Fibroblast of skin of abdomen (primary cell): ENCODE measurements at regions not wholly inside any gene's neighbourhood (a gene's known extent, or its start where the extent isn't known, plus 50 kb on each side); places are given as distances from the start of the nearest gene placed in this dataset.
"Not testable (repeated sequence)": the region's sequence is repeated elsewhere in the genome, so short reads cannot be mapped to it uniquely, and the experiment has no call there.

Source experiments
- DNase-seq: peaks from one replicate; pipeline ENCODE4 v3.0.0-alpha.2; 2013

DNA sequence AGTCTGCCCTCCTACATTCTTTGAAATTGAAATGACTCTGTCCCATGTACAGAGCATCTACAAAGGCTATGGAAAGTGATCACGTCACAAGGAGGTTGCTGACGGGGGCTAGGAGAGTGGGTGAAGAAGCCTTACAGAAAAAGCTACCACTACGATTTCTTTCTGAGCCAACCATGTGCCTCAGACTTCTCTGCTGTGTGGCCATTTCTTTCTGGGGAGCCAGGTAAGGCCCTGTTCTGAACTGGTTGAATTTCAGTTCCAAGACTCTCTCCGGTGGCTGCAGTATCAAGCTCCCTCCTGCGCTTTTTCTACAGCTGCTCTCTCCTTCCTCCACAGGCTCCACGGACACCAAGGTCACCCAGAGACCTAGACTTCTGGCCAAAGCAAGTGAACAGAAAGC, 112.5 kb upstream of the PRSS1 start:
- no peak for DNase-seq

GRCh38 chr7:142636107-142636506, 113.2 kb upstream of the PRSS1 start:
- not testable (repeated sequence) for DNase-seq

- peak; percentile 57 for DNase-seq
Observed at GRCh38 chr7:142632271-142633134, 116.8 kb upstream of the PRSS1 start.

GRCh38 chr7:142629588-142630260, 119.5 kb upstream of the PRSS1 start:
- peak; percentile 59 for DNase-seq

- no peak for DNase-seq
Observed at GRCh38 chr7:142628945-142629344, 120.3 kb upstream of the PRSS1 start.

DNA sequence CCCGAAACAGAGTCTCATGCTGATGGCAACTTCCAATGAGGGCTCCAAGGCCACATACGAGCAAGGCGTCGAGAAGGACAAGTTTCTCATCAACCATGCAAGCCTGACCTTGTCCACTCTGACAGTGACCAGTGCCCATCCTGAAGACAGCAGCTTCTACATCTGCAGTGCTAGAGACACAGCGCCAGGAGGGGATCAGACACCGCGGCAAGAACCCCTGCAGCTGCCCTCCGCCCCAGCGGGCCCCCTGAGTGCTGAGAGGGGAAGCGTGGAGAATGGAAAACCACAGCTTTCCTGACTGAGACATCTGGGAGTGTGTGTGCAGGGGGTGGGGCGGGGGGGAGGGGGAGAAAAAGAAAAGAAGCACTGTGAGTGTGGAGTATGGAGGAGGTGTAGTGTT, 122.0 kb upstream of the PRSS1 start:
- not testable (repeated sequence) for DNase-seq

DNA sequence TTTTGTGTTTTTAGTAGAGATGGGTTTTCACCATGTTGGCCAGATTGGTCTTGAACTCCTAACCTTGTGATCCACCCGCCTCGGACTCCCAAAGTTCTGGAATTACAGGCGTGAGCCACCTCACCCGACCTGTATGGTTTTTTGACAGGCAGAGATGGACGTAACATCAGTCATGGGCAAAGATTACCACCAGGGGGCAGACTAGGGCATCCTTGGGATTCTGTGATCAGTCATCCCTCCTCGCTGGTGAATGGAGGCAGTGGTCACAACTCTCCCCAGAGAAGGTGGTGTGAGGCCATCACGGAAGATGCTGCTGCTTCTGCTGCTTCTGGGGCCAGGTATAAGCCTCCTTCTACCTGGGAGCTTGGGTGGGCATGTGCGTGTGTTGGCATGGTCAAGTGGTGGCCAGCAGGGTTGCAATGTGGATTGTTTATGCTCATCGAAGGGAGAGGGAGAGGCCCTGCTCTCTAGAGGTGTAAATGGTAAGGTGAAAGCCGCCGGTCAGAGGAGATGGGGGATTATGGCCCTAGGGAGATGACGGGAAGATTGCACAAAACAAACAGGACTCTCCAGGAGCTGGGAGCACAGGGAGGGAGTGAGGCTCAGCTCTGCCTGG, 122.7 kb upstream of the PRSS1 start:
- peak; percentile 20 for DNase-seq

GRCh38 chr7:142625216-142625615, 124.1 kb upstream of the PRSS1 start:
- not testable (repeated sequence) for DNase-seq

- no peak for DNase-seq
Observed at GRCh38 chr7:142620402-142620801, 128.9 kb upstream of the PRSS1 start.

- DNase-seq = no peak
Observed at GRCh38 chr7:142618655-142619351, 130.5 kb upstream of the PRSS1 start.

DNA sequence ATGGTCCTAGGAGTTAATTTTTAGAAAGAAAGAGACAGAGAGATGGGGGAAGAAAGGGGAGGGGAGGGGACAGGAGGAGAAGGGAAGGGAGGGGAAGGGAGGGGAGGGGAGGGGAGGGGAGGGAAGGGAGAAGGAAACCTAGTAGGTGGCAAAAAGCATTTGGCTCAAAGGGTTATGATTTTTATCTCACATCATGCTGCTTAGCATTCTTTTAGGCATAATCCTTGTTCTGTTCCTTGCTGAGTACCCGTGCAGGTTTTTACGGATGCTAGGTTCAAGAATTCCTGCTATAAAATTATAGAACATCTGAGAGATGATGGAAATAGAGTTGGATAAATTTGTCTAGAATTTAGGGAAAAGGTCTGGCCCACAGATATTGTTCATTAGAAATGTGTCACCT, 132.4 kb upstream of the PRSS1 start:
- no peak for DNase-seq

DNA sequence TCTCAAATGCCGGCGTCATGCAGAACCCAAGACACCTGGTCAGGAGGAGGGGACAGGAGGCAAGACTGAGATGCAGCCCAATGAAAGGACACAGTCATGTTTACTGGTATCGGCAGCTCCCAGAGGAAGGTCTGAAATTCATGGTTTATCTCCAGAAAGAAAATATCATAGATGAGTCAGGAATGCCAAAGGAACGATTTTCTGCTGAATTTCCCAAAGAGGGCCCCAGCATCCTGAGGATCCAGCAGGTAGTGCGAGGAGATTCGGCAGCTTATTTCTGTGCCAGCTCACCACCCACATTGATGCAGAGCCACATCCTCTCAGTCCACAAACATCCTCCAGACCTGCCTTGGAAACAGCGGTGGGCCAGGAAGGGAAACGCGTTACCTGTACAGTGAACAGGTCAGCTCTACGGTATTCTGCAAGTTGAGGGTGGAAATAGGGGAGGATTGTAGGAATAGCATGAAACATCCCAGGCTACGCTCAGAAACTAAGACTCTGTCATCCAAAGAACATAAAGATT, 133.1 kb upstream of the PRSS1 start:
- no peak for DNase-seq

GRCh38 chr7:142615508-142615907, 133.8 kb upstream of the PRSS1 start:
- DNase-seq = no peak

- DNase-seq = peak; percentile 14
Observed at GRCh38 chr7:142614116-142614515, 135.2 kb upstream of the PRSS1 start.

DNA sequence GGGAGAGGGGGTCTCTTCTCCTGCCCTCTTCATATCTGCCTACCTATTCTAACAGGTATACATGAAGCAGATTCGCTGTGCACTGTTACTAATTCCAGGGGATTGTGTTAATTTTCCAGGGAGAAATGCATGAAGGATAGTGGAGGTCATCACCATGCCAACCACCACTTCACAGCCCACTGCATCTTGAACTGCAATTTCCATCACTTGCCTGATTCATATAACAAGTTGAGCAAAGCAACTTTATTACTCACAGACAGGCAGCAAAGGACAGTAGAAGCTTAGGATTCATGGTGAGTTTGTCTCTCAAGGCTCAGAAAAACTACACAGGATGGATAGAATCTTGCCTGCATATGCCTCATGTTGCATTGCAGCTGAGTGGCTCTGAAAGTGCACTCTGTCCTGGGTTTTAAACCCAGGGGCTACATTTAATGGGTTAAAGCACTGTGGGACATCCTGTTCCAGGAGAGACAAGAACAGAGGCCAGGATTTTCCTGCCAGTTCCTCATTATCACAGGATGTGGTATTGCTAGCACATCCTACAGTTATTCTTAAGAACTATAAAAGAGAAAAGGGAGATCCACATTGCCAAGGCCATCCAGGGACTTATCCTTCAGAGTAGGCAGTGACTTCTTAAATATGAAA, 136.9 kb upstream of the PRSS1 start:
- peak; percentile 23 for DNase-seq

DNA sequence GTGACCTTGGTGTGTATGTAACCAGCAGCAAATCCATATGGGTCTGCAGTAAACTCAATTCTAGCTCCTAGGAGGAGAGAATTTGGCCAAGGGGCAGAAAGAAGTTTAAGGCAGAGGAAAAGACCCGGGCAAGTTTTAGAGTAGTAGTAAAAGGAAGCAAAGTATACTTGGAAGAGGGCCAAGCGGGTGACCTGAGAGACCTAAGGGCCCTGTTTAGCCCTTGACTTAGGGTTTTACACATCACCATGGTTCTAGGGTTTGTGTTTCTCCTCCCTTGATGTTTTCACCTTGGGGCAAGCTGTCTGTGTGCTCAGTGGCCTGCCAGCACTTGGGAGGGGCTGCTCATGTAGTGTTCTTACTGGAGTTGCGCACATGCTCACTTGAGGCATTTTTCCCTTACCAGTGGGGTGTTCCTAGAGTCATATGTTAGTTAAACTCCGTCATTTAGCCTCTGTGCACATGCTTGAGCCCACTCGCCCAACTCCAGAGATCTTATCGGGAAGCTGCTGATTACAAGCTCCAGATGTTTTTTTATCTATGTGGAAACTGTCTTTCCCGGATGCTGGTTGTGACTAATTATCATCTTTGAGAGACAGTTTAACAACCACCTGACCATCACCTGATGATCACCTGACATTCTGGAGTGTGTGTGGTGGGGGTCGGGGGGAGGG, 137.6 kb upstream of the PRSS1 start:
- peak; percentile 20 for DNase-seq

GRCh38 chr7:142608630-142609428, 140.4 kb upstream of the PRSS1 start:
- no peak for DNase-seq

DNA sequence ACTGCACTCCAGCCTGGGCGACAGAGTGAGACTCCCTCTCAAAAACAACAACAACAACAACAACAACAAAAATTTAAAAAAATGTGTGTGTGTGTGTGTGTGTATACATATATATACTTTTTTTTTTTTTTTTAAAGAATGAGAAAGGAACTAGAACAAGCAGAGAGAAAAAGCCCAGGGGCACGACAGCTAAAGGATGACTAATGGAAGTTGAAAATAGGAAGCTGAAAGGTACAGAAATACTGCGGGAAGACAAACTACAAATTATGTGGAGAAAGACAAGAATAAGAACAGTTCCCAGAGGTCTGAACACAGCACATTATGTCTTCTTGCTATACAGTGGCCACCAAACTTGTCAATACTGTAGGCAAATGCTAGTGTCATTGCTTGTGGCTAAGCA, 141.9 kb upstream of the PRSS1 start:
- no peak for DNase-seq

DNA sequence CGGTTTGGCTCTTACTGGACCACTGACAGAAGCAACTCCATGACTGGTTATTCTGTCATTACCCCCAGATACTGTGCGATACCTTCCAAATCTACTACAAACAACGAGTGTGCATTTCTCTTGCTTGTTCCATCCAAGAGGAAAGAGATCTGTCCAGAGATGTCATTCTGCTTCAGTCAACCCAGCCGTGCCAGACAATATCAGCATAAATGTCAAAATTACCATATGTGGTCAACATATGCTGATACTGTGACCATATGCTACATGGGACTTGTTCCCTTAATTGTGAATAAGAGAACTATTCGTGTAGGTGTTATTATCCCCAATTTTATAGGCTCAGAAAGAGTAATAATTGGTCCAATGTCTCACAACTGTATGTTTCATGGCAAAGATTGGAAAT, 143.2 kb upstream of the PRSS1 start:
- DNase-seq = no peak

- no peak for DNase-seq
Observed at GRCh38 chr7:142604671-142605070, 144.6 kb upstream of the PRSS1 start.
